ENCODE measurements at regions not wholly inside any gene's neighbourhood (a gene's known extent, or its start where the extent isn't known, plus 50 kb on each side); places are given as distances from the start of the nearest gene placed in this dataset.

- no peak overlapping the region for H3K27ac ChIP-seq
These were observed 440.1 kb upstream of the LINC00305 start for GRCh38 chr18:64589000-64589399.

DNA sequence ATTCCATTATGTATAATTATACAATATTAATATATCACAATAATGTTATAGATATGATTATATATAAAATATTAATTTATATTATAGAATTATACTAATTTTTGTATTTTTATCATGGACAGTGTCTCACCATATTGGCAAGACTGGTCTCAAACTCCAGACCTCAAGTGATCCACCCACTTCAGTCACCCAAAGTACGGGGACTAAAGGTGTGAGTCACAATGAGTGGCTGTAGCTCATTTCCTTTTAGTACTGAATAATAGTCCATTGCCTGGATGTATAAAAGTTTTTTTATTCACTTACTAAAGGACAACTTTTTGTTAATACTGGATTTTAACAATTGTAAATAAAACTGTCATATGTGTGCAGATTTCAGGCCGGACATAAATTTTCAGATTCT lies 417.6 kb upstream of the LINC00305 start:
- no peaks in the 10 kb centered on the region for H3K4me1 ChIP-seq
- H3K27me3 ChIP-seq (ENCODE audit: control insufficient read depth, insufficient read depth, low read length), result no peaks in the 10 kb centered on the region
- H3K4me3 ChIP-seq (ENCODE audit: low read depth, low read length), result no peak overlapping the region
- H3K36me3 ChIP-seq (ENCODE audit: control insufficient read depth, insufficient read depth, low read length), result no peaks in the 10 kb centered on the region
- no peak overlapping the region for H3K27ac ChIP-seq
- H3K9me3 ChIP-seq (ENCODE audit: control insufficient read depth, low read length), result peaks cover 5% of the 10 kb centered on the region
- TF ChIP-seq CTCF (IDR thresholded peaks at IDR 0.05), result no peak
- no peak overlapping the region for H3K9ac ChIP-seq
- no peak overlapping the region for H3K4me2 ChIP-seq (ENCODE audit: low read length)
- no peaks in the 10 kb centered on the region for H3K79me2 ChIP-seq
- no peak overlapping the region for H2AFZ ChIP-seq

More at GRCh38 chr18:64589000-64589399, 440.1 kb upstream of the LINC00305 start:
- H3K27me3 ChIP-seq (ENCODE audit: control insufficient read depth, insufficient read depth, low read length), result no peaks in the 10 kb centered on the region
- H3K79me2 ChIP-seq, result no peaks in the 10 kb centered on the region
- H3K4me2 ChIP-seq (ENCODE audit: low read length), result no peak overlapping the region
- no peak for TF ChIP-seq CTCF (IDR thresholded peaks at IDR 0.05)
- H3K4me3 ChIP-seq (ENCODE audit: low read depth, low read length), result no peak overlapping the region
- H2AFZ ChIP-seq, result no peak overlapping the region
- no peaks in the 10 kb centered on the region for H3K4me1 ChIP-seq
- no peaks in the 10 kb centered on the region for H3K9me3 ChIP-seq (ENCODE audit: control insufficient read depth, low read length)
- no peaks in the 10 kb centered on the region for H3K36me3 ChIP-seq (ENCODE audit: control insufficient read depth, insufficient read depth, low read length)
- H3K9ac ChIP-seq, result no peak overlapping the region

- no peak overlapping the region for H2AFZ ChIP-seq
- no peaks in the 10 kb centered on the region for H3K4me1 ChIP-seq
- H3K4me3 ChIP-seq (ENCODE audit: low read depth, low read length), result no peak overlapping the region
- H3K79me2 ChIP-seq, result no peaks in the 10 kb centered on the region
- peaks cover 5% of the 10 kb centered on the region for H3K9me3 ChIP-seq (ENCODE audit: control insufficient read depth, low read length)
- no peak overlapping the region for H3K4me2 ChIP-seq (ENCODE audit: low read length)
- no peaks in the 10 kb centered on the region for H3K36me3 ChIP-seq (ENCODE audit: control insufficient read depth, insufficient read depth, low read length)
- TF ChIP-seq CTCF (IDR thresholded peaks at IDR 0.05), result no peak
- no peak overlapping the region for H3K27ac ChIP-seq
- H3K9ac ChIP-seq, result no peak overlapping the region
- no peaks in the 10 kb centered on the region for H3K27me3 ChIP-seq (ENCODE audit: control insufficient read depth, insufficient read depth, low read length)
These were observed 413.8 kb upstream of the LINC00305 start for GRCh38 chr18:64562651-64563050.

DNA sequence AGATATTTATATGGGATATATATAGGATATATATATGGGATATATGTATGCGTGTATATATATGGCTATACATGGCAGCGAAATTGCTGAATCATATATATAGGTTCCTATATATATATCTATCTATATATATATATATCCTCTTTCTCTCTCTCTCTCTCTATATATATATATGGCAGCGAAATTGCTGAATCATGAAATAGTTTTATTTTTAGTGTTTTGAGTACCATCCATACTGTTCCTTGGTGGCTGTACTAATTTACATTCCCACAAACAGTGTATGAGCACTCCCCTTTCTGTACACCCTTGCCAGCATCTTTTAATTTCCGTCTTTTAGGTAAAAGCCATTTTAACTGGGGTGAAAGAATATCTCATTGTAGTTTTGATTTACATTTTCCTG lies 397.6 kb upstream of the LINC00305 start:
- Histone ChIP-seq H3K9ac (no peak overlapping the region), H2AFZ (no peak overlapping the region), H3K79me2 (no peaks in the 10 kb centered on the region), H3K4me2 (ENCODE audit: low read length) (no peak overlapping the region), H3K27me3 (ENCODE audit: control insufficient read depth, insufficient read depth, low read length) (no peaks in the 10 kb centered on the region), H3K9me3 (ENCODE audit: control insufficient read depth, low read length) (no peaks in the 10 kb centered on the region), H3K4me3 (ENCODE audit: low read depth, low read length) (no peak overlapping the region), H3K36me3 (ENCODE audit: control insufficient read depth, insufficient read depth, low read length) (no peaks in the 10 kb centered on the region), H3K27ac (no peak overlapping the region), H3K4me1 (no peaks in the 10 kb centered on the region)
- TF ChIP-seq CTCF (IDR thresholded peaks at IDR 0.05), result no peak

DNA sequence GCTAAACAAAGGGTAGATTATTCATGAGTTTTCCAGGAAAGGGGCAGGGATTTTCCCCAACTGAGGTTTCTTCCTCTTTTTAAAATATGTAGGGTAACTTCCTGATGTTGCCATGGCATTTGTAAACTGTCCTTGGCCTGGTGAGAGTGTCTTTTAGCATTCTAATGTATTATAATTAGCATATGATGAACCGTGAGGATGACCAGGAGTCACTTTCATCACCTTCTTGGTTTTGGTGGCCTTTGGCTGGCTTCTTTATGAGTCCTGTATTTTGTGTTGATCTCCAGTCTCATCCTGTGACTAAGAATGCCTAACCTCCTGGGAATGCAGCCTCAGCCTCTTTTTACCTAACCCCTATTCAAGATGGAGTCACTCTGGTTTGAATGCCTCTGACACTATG lies 391.0 kb upstream of the LINC00305 start:
- Histone ChIP-seq H3K36me3 (ENCODE audit: control insufficient read depth, insufficient read depth, low read length) (no peaks in the 10 kb centered on the region), H3K4me2 (ENCODE audit: low read length) (no peak overlapping the region), H3K9ac (no peak overlapping the region), H3K79me2 (no peaks in the 10 kb centered on the region), H3K27ac (no peak overlapping the region), H3K27me3 (ENCODE audit: control insufficient read depth, insufficient read depth, low read length) (no peaks in the 10 kb centered on the region), H2AFZ (no peak overlapping the region), H3K9me3 (ENCODE audit: control insufficient read depth, low read length) (no peaks in the 10 kb centered on the region), H3K4me3 (ENCODE audit: low read depth, low read length) (no peak overlapping the region), H3K4me1 (no peaks in the 10 kb centered on the region)
- no peak for TF ChIP-seq CTCF (IDR thresholded peaks at IDR 0.05)
